ENCODE measurements at regions not wholly inside any gene's neighbourhood (a gene's known extent, or its start where the extent isn't known, plus 50 kb on each side); places are given as distances from the start of the nearest gene placed in this dataset.

GRCh38 chr14:97581016-97581415, 783.8 kb downstream of the VRK1 start:
- DNase-seq (ENCODE audit: low read depth): no peak

- no peak for DNase-seq (ENCODE audit: low read depth)
Measured at GRCh38 chr14:97582022-97582421, 784.8 kb downstream of the VRK1 start.

GRCh38 chr14:97584528-97584927, 787.3 kb downstream of the VRK1 start:
- DNase-seq (ENCODE audit: low read depth): no peak

- DNase-seq (ENCODE audit: low read depth): no peak
Measured at GRCh38 chr14:97592341-97592980, 795.3 kb downstream of the VRK1 start.

GRCh38 chr14:97594306-97594705, 797.1 kb downstream of the VRK1 start:
- DNase-seq (ENCODE audit: low read depth): no peak

GRCh38 chr14:97602438-97603117, 805.4 kb downstream of the VRK1 start:
- DNase-seq (ENCODE audit: low read depth): no peak

GRCh38 chr14:97603201-97603600, 806.0 kb downstream of the VRK1 start:
- DNase-seq (ENCODE audit: low read depth): no peak

GRCh38 chr14:97604731-97605130, 807.5 kb downstream of the VRK1 start:
- DNase-seq (ENCODE audit: low read depth): no peak

- DNase-seq (ENCODE audit: low read depth): no peak
Measured at GRCh38 chr14:97618401-97618800, 821.2 kb downstream of the VRK1 start.

GRCh38 chr14:97618917-97619690, 821.9 kb downstream of the VRK1 start:
- no peak for DNase-seq (ENCODE audit: low read depth)

GRCh38 chr14:97620066-97620465, 822.9 kb downstream of the VRK1 start:
- no peak for DNase-seq (ENCODE audit: low read depth)

- DNase-seq (ENCODE audit: low read depth): no peak
Measured at GRCh38 chr14:97624985-97625384, 827.8 kb downstream of the VRK1 start.

- no peak for DNase-seq (ENCODE audit: low read depth)
Measured at GRCh38 chr14:97625477-97625876, 828.3 kb downstream of the VRK1 start.

- no peak for DNase-seq (ENCODE audit: low read depth)
Measured at GRCh38 chr14:97626088-97626487, 828.9 kb downstream of the VRK1 start.

GRCh38 chr14:97630249-97630648, 833.1 kb downstream of the VRK1 start:
- no peak for DNase-seq (ENCODE audit: low read depth)

GRCh38 chr14:97633131-97633738, 836.1 kb downstream of the VRK1 start:
- no peak for DNase-seq (ENCODE audit: low read depth)

GRCh38 chr14:97634751-97635150, 837.6 kb downstream of the VRK1 start:
- DNase-seq (ENCODE audit: low read depth): no peak

GRCh38 chr14:97638864-97639263, 841.7 kb downstream of the VRK1 start:
- DNase-seq (ENCODE audit: low read depth): no peak

GRCh38 chr14:97640031-97640430, 842.8 kb downstream of the VRK1 start:
- no peak for DNase-seq (ENCODE audit: low read depth)

GRCh38 chr14:97641827-97642226, 844.6 kb downstream of the VRK1 start:
- no peak for DNase-seq (ENCODE audit: low read depth)

GRCh38 chr14:97642631-97643030, 845.4 kb downstream of the VRK1 start:
- no peak for DNase-seq (ENCODE audit: low read depth)

GRCh38 chr14:97644365-97644764, 847.2 kb downstream of the VRK1 start:
- DNase-seq (ENCODE audit: low read depth): no peak

GRCh38 chr14:97649752-97650151, 852.6 kb downstream of the VRK1 start:
- no peak for DNase-seq (ENCODE audit: low read depth)

All from GM04503 (cell line).